AG10803 (cell line): ENCODE measurements at regions not wholly inside any gene's neighbourhood (a gene's known extent, or its start where the extent isn't known, plus 50 kb on each side); places are given as distances from the start of the nearest gene placed in this dataset.

Experiments
- DNase-seq: peaks from one replicate; pipeline ENCODE4 v3.0.0; 2010; ENCODE audit warnings: low read depth
- H3K4me3 ChIP-seq: 2 replicates; pipeline ENCODE4 v1.5.1; 2011; ENCODE audit warnings: mild to moderate bottlenecking, low read length, control low read depth
- CTCF ChIP-seq: conservative IDR thresholded peaks from 2 replicates; pipeline ENCODE4 v1.5.1; 2011; ENCODE audit warnings: mild to moderate bottlenecking, low read length, control low read depth, inconsistent platforms

GRCh38 chr18:52174220-52174619 lies 165.8 kb upstream of the DCC start:
- no peak for TF ChIP-seq CTCF
- no peak overlapping the region for H3K4me3 ChIP-seq
- DNase-seq, result no peak

- no peak for DNase-seq
- H3K4me3 ChIP-seq, result no peak overlapping the region
- TF ChIP-seq CTCF, result no peak
Observed at GRCh38 chr18:52175406-52175805, 164.6 kb upstream of the DCC start.

- no peak for TF ChIP-seq CTCF
- DNase-seq, result no peak
- no peak overlapping the region for H3K4me3 ChIP-seq
Observed at GRCh38 chr18:52183107-52183506, 156.9 kb upstream of the DCC start.

GRCh38 chr18:52190195-52190594 lies 149.8 kb upstream of the DCC start:
- no peak overlapping the region for H3K4me3 ChIP-seq
- no peak for DNase-seq
- no peak for TF ChIP-seq CTCF

GRCh38 chr18:52190631-52191030 lies 149.4 kb upstream of the DCC start:
- no peak for TF ChIP-seq CTCF
- DNase-seq, result no peak
- no peak overlapping the region for H3K4me3 ChIP-seq

GRCh38 chr18:52200406-52200805 lies 139.6 kb upstream of the DCC start:
- DNase-seq, result no peak
- TF ChIP-seq CTCF, result no peak
- no peak overlapping the region for H3K4me3 ChIP-seq

- DNase-seq, result no peak
- TF ChIP-seq CTCF, result no peak
- no peak overlapping the region for H3K4me3 ChIP-seq
Observed at GRCh38 chr18:52200921-52201663, 138.9 kb upstream of the DCC start.
